ENCODE measurements at regions not wholly inside any gene's neighbourhood (a gene's known extent, or its start where the extent isn't known, plus 50 kb on each side); places are given as distances from the start of the nearest gene placed in this dataset.
"Not testable (repeated sequence)": the region's sequence is repeated elsewhere in the genome, so short reads cannot be mapped to it uniquely, and the experiment has no call there.

DNA sequence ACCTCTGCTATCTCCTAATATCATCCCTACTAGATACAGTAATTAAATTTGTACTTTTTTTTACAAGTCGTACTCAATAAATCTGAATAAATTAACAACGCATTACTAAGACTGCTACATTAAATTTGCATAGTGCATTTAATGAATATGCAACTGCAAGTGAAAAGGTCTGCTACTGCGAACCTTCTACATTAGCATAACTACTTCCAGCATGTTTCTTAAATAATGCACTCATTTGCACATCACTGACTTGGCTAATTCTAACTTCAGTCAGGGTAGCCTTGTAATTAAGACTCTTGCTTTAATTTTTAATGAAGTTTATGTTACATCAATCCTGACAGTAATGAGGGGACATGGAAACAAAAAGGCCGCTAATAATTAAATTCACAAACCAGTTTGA is 98.9 kb upstream of the FOXB1 start:
- ChIA-PET POLR2A (no interaction called here), CTCF (no interaction called here)
- no peak for DNase-seq
- Mint-ChIP-seq H3K27me3 (peaks cover 18% of the 10 kb centered on the region), H3K36me3 (ENCODE audit: low read depth) (no peaks in the 10 kb centered on the region), H3K9me3 (no peaks in the 10 kb centered on the region), H3K27ac (no peak overlapping the region), H3K4me1 (ENCODE audit: low read depth) (peaks cover 5% of the 10 kb centered on the region), H3K4me3 (no peak overlapping the region)
- TF ChIP-seq, protein P1, sequence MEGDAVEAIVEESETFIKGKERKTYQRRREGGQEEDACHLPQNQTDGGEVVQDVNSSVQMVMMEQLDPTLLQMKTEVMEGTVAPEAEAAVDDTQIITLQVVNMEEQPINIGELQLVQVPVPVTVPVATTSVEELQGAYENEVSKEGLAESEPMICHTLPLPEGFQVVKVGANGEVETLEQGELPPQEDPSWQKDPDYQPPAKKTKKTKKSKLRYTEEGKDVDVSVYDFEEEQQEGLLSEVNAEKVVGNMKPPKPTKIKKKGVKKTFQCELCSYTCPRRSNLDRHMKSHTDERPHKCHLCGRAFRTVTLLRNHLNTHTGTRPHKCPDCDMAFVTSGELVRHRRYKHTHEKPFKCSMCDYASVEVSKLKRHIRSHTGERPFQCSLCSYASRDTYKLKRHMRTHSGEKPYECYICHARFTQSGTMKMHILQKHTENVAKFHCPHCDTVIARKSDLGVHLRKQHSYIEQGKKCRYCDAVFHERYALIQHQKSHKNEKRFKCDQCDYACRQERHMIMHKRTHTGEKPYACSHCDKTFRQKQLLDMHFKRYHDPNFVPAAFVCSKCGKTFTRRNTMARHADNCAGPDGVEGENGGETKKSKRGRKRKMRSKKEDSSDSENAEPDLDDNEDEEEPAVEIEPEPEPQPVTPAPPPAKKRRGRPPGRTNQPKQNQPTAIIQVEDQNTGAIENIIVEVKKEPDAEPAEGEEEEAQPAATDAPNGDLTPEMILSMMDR (IDR thresholded peaks at IDR 0.05), result no peak
- intact Hi-C loops (cut with micrococcal nuclease), result loop anchor here (10.0 kb wide), 1 partner anchor 180 kb away; no protein-coding TSS in a partner anchor
- no peak for ATAC-seq

DNA sequence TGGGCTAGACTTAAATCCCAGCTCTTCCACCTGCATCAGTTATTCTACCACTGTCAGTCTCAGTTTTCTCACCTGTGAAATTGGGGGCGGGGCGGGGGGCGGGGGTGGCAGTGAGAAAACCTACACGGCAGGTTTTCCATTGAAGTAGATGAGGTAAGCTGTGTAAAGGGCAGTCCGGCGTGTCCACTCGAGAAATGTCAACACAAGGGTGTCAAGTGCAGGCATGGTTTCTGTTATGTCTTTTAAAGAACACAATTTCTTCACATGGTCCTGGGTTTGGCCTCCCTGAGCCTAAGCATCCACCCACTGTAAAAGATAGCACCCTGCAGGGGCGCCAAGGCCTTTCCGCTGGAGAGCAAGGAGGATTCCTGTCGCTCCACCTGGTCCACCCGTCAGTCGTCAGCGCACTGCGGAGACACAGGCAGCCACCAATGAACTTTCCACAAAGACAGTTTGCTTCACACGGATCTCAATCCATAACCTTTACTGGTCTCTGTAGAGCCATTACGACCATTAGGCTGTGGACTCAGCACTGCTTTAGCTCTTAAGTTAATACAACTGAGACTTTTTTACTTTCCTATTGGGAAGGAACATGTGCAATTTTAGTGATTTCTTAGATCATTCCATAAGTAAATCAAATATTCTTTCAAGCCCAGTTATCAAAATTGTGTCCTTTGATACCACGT is 99.5 kb upstream of the FOXB1 start:
- TF ChIP-seq, protein P1 (IDR thresholded peaks at IDR 0.05), result no peak
- Mint-ChIP-seq H3K27me3 (peaks cover 17% of the 10 kb centered on the region), H3K4me3 (no peak overlapping the region), H3K9me3 (no peaks in the 10 kb centered on the region), H3K4me1 (ENCODE audit: low read depth) (peaks cover 5% of the 10 kb centered on the region), H3K27ac (no peak overlapping the region), H3K36me3 (ENCODE audit: low read depth) (no peaks in the 10 kb centered on the region)
- no peak for DNase-seq
- ATAC-seq, result no peak
- intact Hi-C loops (cut with micrococcal nuclease), result loop anchor here (10.0 kb wide), 1 partner anchor 180 kb away; no protein-coding TSS in a partner anchor
- CTCF ChIA-PET, result no interaction called here
- POLR2A ChIA-PET, result no interaction called here

DNA sequence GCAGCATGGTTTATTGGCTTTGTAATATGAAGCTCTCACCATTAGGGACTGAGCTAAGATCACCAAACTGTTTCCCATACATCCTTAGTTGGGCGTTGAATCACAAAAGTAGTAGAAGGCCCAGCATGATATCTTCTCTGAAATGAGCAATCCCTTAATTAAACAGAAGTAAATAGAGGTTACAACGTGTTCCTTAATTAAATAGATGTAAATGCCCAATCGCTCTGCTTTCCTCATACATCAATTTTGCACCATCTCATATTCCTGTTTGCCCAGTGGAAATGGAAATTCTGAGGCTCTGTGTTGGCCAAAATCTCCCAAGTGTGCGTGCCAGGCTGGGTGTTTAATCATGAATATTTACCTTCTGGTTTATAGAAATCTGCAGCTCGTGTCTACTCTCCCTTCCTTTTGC is 107.4 kb upstream of the FOXB1 start:
- ChIA-PET CTCF (no interaction called here), POLR2A (no interaction called here)
- TF ChIP-seq, protein P1 (IDR thresholded peaks at IDR 0.05), result no peak
- no peaks in the 10 kb centered on the region for H3K9me3 Mint-ChIP-seq
- no peaks in the 10 kb centered on the region for H3K36me3 Mint-ChIP-seq (ENCODE audit: low read depth)
- H3K27ac Mint-ChIP-seq, result no peak overlapping the region
- H3K27me3 Mint-ChIP-seq, result no peaks in the 10 kb centered on the region
- H3K4me1 Mint-ChIP-seq (ENCODE audit: low read depth), result no peaks in the 10 kb centered on the region
- no peak overlapping the region for H3K4me3 Mint-ChIP-seq
- DNase-seq (no peak), ATAC-seq (no peak)
- intact Hi-C loops (cut with micrococcal nuclease), result no loop called here

DNA sequence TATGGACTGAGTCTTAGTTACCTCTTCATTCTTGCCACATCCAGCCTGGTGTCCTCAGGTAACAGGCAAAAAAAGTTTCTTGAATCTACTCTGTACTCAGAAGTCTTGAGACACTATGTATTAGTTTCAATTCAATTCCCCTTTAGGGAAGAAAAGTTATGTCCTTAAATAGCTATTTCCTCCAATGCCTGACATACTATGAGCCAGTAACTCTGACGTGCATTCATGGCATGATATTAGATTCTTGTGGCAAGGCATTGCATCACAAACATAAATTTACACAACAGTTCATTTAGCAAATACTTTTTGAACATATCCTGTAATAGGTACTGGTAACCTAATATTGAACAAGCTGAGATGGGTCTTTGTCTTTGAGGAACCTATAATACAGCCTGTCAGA is 109.3 kb upstream of the FOXB1 start:
- DNase-seq, result no peak
- H3K27ac Mint-ChIP-seq, result no peak overlapping the region
- no peak overlapping the region for H3K4me3 Mint-ChIP-seq
- ChIA-PET POLR2A (no interaction called here), CTCF (no interaction called here)
- intact Hi-C loops (cut with micrococcal nuclease), result no loop called here
- H3K4me1 Mint-ChIP-seq (ENCODE audit: low read depth), result no peaks in the 10 kb centered on the region
- no peaks in the 10 kb centered on the region for H3K27me3 Mint-ChIP-seq
- no peaks in the 10 kb centered on the region for H3K36me3 Mint-ChIP-seq (ENCODE audit: low read depth)
- no peak for ATAC-seq
- no peaks in the 10 kb centered on the region for H3K9me3 Mint-ChIP-seq
- TF ChIP-seq, protein P1 (IDR thresholded peaks at IDR 0.05), result no peak

DNA sequence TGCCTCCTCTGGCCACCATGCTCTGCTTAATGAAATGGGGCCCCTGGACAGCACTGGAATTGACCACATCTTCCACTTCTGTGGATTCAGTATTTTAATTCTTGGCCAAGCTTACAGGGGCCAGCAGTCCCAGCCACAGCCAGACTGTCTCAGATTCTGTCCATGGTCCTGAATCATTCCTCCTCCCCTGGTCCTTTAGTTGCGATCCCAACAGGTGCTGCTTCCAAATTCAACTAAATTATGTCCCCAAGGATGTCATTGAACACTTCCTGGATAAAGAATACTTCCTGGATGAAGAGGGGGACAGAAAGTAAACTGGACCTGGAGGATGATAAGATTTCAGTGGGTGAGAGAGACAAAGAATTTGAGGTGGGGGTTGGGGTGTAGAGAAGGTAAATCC is 111.1 kb upstream of the FOXB1 start:
- no peak for ATAC-seq
- H3K4me1 Mint-ChIP-seq (ENCODE audit: low read depth), result no peaks in the 10 kb centered on the region
- intact Hi-C loops (cut with micrococcal nuclease), result no loop called here
- ChIA-PET POLR2A (no interaction called here), CTCF (no interaction called here)
- H3K27me3 Mint-ChIP-seq, result no peaks in the 10 kb centered on the region
- H3K9me3 Mint-ChIP-seq, result no peaks in the 10 kb centered on the region
- no peak overlapping the region for H3K27ac Mint-ChIP-seq
- no peak overlapping the region for H3K4me3 Mint-ChIP-seq
- TF ChIP-seq, protein P1 (IDR thresholded peaks at IDR 0.05), result no peak
- H3K36me3 Mint-ChIP-seq (ENCODE audit: low read depth), result no peaks in the 10 kb centered on the region
- no peak for DNase-seq

DNA sequence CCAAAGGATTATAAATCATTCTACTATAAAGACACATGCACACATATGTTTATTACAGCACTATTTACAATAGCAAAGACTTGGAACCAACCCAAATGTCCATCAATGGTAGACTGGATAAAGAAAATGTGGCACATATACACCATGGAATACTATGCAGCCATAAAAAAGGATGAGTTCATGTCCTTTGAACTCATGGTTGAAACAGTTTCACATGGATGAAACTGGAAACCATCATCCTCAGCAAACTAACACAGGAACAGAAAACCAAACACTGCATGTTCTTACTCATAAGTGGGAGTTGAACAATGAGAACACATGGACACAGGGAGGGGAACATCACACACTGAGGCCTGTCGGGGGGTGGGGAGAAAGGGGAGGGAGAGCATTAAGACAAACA is 116.2 kb upstream of the FOXB1 start:
- H3K27me3 Mint-ChIP-seq; H3K36me3 Mint-ChIP-seq (ENCODE audit: low read depth); ATAC-seq; H3K4me3 Mint-ChIP-seq; CTCF ChIA-PET; H3K4me1 Mint-ChIP-seq (ENCODE audit: low read depth); DNase-seq; POLR2A ChIA-PET; H3K9me3 Mint-ChIP-seq; H3K27ac Mint-ChIP-seq; intact Hi-C loops (cut with micrococcal nuclease): not testable (repeated sequence)
